Retinal pigment epithelial cell (primary cell): ENCODE measurements at regions not wholly inside any gene's neighbourhood (a gene's known extent, or its start where the extent isn't known, plus 50 kb on each side); places are given as distances from the start of the nearest gene placed in this dataset.

Source experiments
- DNase-seq: peaks from one replicate; pipeline ENCODE4 v3.0.0-alpha.2; 2010; ENCODE audit warnings: low read depth
- H3K4me3 ChIP-seq: 2 replicates; pipeline ENCODE4 v1.5.1; 2011; ENCODE audit warnings: mild to moderate bottlenecking, low read length, control low read depth, moderate library complexity
- CTCF ChIP-seq: conservative IDR thresholded peaks from 2 replicates; pipeline ENCODE4 v1.5.1; 2011; ENCODE audit warnings: low read depth, low read length, control low read depth, inconsistent platforms

DNA sequence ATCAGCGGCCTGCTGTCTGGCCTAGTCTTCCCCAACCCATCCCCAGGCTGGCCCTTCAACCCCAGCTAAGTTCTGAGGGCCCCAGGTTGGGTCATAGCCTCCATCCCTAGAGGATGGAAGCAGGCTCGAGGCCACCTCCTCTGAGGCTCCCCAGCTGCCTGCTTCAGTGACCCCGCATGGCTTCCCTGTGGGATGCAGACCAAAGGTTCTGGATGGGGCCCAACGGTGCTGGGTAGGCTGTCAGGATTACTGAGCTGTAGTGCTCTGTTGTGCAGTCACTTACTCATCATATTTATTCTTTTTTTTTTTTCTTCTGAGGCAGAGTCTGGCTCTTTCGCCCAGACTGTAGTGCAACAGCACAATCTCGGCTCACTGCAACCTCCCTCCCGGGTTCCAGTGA, 92.0 kb downstream of the IRF2BPL start:
- TF ChIP-seq CTCF: no peak
- H3K4me3 ChIP-seq: no peak overlapping the region
- no peak for DNase-seq

DNA sequence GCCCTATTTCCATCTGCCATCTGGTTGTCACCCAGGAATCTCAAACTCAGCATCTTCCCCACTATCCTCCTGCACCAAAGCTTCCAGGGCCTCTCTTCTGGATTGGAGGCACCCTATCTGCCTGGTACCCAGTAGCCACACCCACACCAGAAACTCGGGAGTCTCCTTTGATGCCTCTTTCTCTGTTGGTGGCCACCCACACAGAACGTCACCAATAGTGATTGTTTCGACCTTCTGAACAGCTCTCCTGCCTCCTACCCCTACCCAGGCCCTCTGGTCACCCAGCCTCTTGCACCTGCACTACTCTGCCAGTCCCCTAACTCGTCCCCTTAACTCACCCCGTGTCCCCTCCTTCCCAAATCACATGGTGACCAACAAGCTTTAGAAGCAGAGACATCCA, 95.0 kb downstream of the IRF2BPL start:
- no peak for TF ChIP-seq CTCF
- H3K4me3 ChIP-seq: no peak overlapping the region
- DNase-seq: no peak

GRCh38 chr14:76931631-76932402, 96.7 kb downstream of the IRF2BPL start:
- DNase-seq: no peak
- no peak for TF ChIP-seq CTCF
- H3K4me3 ChIP-seq: no peak overlapping the region

- no peak overlapping the region for H3K4me3 ChIP-seq
- DNase-seq: no peak
- no peak for TF ChIP-seq CTCF
Observed at GRCh38 chr14:76930549-76930948, 98.0 kb downstream of the IRF2BPL start.

DNA sequence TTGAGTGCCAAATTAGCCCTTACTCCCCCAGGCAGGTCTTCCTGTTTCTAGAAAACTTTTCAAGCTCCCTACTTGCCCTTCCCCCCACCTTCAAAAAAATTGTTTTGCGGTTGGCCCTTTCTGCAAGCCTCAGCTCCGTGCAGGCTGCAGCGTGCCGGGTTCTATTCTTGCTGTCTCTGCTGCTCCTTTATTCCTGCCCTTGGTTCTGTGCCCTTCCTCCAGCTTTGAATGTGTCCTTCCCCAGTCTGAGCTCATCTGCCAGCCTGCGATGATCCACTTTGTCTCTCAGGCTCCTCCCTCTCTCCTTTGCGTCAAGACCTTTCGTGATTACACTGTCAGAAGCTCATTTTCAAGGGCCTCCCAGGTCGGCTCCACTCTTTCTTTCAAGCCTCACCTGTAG, 98.6 kb downstream of the IRF2BPL start:
- TF ChIP-seq CTCF: no peak
- DNase-seq: no peak
- H3K4me3 ChIP-seq: no peak overlapping the region

GRCh38 chr14:76927971-76928700, 100.4 kb downstream of the IRF2BPL start:
- H3K4me3 ChIP-seq: no peak overlapping the region
- TF ChIP-seq CTCF: no peak
- DNase-seq: no peak
